Activated CD4-positive, alpha-beta memory T cell treated with anti-CD3 and anti-CD28 coated beads, Interleukin-2, amount 10 ng/mL, durations not matched to agents 7 days and 5 days (primary cell): ENCODE measurements at regions not wholly inside any gene's neighbourhood (a gene's known extent, or its start where the extent isn't known, plus 50 kb on each side); places are given as distances from the start of the nearest gene placed in this dataset.
"Not testable (repeated sequence)": the region's sequence is repeated elsewhere in the genome, so short reads cannot be mapped to it uniquely, and the experiment has no call there.

Experiments
- CTCF ChIA-PET: fragments of 350-600 bp; sonication (Branson Sonifier 250); formaldehyde crosslinking; loops from one replicate; lab custom pipeline; 2021; ENCODE audit warnings: antibody characterized with exemption, inconsistent platforms; lab: Charles Lee
- POLR2A ChIA-PET: fragments of 350-600 bp; sonication (Branson Sonifier 250); formaldehyde crosslinking; loops from one replicate; lab custom pipeline; 2021; ENCODE audit warnings: antibody characterized with exemption; lab: Charles Lee
- DNase-seq: peaks from one replicate; pipeline ENCODE4 v3.0.0-alpha.2; 2020
- H3K27ac Mint-ChIP-seq: one replicate; pipeline ENCODE4 v1.8.0; 2021; ENCODE audit warnings: mild to moderate bottlenecking, mixed read lengths
- H3K27me3 Mint-ChIP-seq: one replicate; pipeline ENCODE4 v1.8.0; 2021; ENCODE audit warnings: mixed read lengths
- H3K36me3 Mint-ChIP-seq: one replicate; pipeline ENCODE4 v1.8.0; 2021; ENCODE audit warnings: low read depth, mixed read lengths
- H3K4me1 Mint-ChIP-seq: one replicate; pipeline ENCODE4 v1.8.0; 2021; ENCODE audit warnings: mixed read lengths
- H3K4me3 Mint-ChIP-seq: one replicate; pipeline ENCODE4 v1.8.0; 2021; ENCODE audit warnings: mild to moderate bottlenecking, mixed read lengths
- H3K9me3 Mint-ChIP-seq: one replicate; pipeline ENCODE4 v1.8.0; 2021; ENCODE audit warnings: mixed read lengths

GRCh38 chrX:19261026-19261425, 82.7 kb upstream of the PDHA1 start:
- H3K9me3 Mint-ChIP-seq, DNase-seq: not testable (repeated sequence)

GRCh38 chrX:19270727-19271126, 73.0 kb upstream of the PDHA1 start:
- no peaks in the 10 kb centered on the region for H3K27me3 Mint-ChIP-seq
- ChIA-PET CTCF (no interaction called here), POLR2A (no interaction called here)
- H3K9me3 Mint-ChIP-seq, result no peaks in the 10 kb centered on the region
- no peak overlapping the region for H3K27ac Mint-ChIP-seq
- H3K36me3 Mint-ChIP-seq, result no peaks in the 10 kb centered on the region
- H3K4me3 Mint-ChIP-seq, result no peak overlapping the region
- H3K4me1 Mint-ChIP-seq, result no peaks in the 10 kb centered on the region
- DNase-seq, result no peak

More at GRCh38 chrX:19261026-19261425, 82.7 kb upstream of the PDHA1 start:
- H3K27ac Mint-ChIP-seq, CTCF ChIA-PET, POLR2A ChIA-PET, H3K36me3 Mint-ChIP-seq, H3K27me3 Mint-ChIP-seq, H3K4me3 Mint-ChIP-seq, H3K4me1 Mint-ChIP-seq: not testable (repeated sequence)

- DNase-seq, result no peak
- no peaks in the 10 kb centered on the region for H3K9me3 Mint-ChIP-seq
- CTCF ChIA-PET, result no interaction called here
- H3K4me1 Mint-ChIP-seq, result no peaks in the 10 kb centered on the region
- H3K36me3 Mint-ChIP-seq, result no peaks in the 10 kb centered on the region
- no peaks in the 10 kb centered on the region for H3K27me3 Mint-ChIP-seq
- H3K4me3 Mint-ChIP-seq, result no peak overlapping the region
- POLR2A ChIA-PET, result no interaction called here
- H3K27ac Mint-ChIP-seq, result no peak overlapping the region
These were observed 71.3 kb upstream of the PDHA1 start for GRCh38 chrX:19272452-19272851.

GRCh38 chrX:19280636-19281035, 63.1 kb upstream of the PDHA1 start:
- ChIA-PET POLR2A (no interaction called here), CTCF (no interaction called here)
- H3K27me3 Mint-ChIP-seq, result peaks cover 3% of the 10 kb centered on the region
- H3K9me3 Mint-ChIP-seq, result no peaks in the 10 kb centered on the region
- DNase-seq, result no peak
- H3K27ac Mint-ChIP-seq, result no peak overlapping the region
- H3K36me3 Mint-ChIP-seq, result no peaks in the 10 kb centered on the region
- no peak overlapping the region for H3K4me3 Mint-ChIP-seq
- no peaks in the 10 kb centered on the region for H3K4me1 Mint-ChIP-seq

- POLR2A ChIA-PET, result no interaction called here
- Mint-ChIP-seq H3K4me1 (no peaks in the 10 kb centered on the region), H3K9me3 (no peaks in the 10 kb centered on the region)
These were observed 62.5 kb upstream of the PDHA1 start for GRCh38 chrX:19281256-19281655.

GRCh38 chrX:19283597-19284339, 60.0 kb upstream of the PDHA1 start:
- Mint-ChIP-seq H3K36me3 (no peaks in the 10 kb centered on the region), H3K27ac (no peak overlapping the region), H3K27me3 (peaks cover 3% of the 10 kb centered on the region)

More at GRCh38 chrX:19281256-19281655, 62.5 kb upstream of the PDHA1 start:
- no peak overlapping the region for H3K27ac Mint-ChIP-seq
- CTCF ChIA-PET, result no interaction called here
- no peaks in the 10 kb centered on the region for H3K36me3 Mint-ChIP-seq
- peaks cover 3% of the 10 kb centered on the region for H3K27me3 Mint-ChIP-seq
- H3K4me3 Mint-ChIP-seq, result no peak overlapping the region
- DNase-seq, result no peak

GRCh38 chrX:19285857-19286256, 57.9 kb upstream of the PDHA1 start:
- Mint-ChIP-seq H3K4me3 (no peak overlapping the region), H3K27me3 (peaks cover 6% of the 10 kb centered on the region), H3K36me3 (no peaks in the 10 kb centered on the region), H3K9me3 (no peaks in the 10 kb centered on the region), H3K4me1 (no peaks in the 10 kb centered on the region), H3K27ac (no peak overlapping the region)
- DNase-seq, result no peak
- ChIA-PET POLR2A (no interaction called here), CTCF (no interaction called here)

More at GRCh38 chrX:19283597-19284339, 60.0 kb upstream of the PDHA1 start:
- ChIA-PET POLR2A (no interaction called here), CTCF (no interaction called here)
- DNase-seq, result no peak
- no peaks in the 10 kb centered on the region for H3K9me3 Mint-ChIP-seq
- H3K4me1 Mint-ChIP-seq, result no peaks in the 10 kb centered on the region
- no peak overlapping the region for H3K4me3 Mint-ChIP-seq

GRCh38 chrX:19291086-19291485, 52.6 kb upstream of the PDHA1 start:
- Mint-ChIP-seq H3K9me3 (no peaks in the 10 kb centered on the region), H3K27ac (no peak overlapping the region), H3K27me3 (peaks cover 5% of the 10 kb centered on the region), H3K36me3 (no peaks in the 10 kb centered on the region), H3K4me3 (no peak overlapping the region), H3K4me1 (no peaks in the 10 kb centered on the region)
- DNase-seq, result no peak
- ChIA-PET POLR2A (no interaction called here), CTCF (no interaction called here)

- H3K9me3 Mint-ChIP-seq, result no peaks in the 10 kb centered on the region
- H3K4me3 Mint-ChIP-seq, result no peak overlapping the region
- CTCF ChIA-PET, result no interaction called here
- H3K27ac Mint-ChIP-seq, result no peak overlapping the region
- POLR2A ChIA-PET, result no interaction called here
- no peaks in the 10 kb centered on the region for H3K4me1 Mint-ChIP-seq
- H3K36me3 Mint-ChIP-seq, result no peaks in the 10 kb centered on the region
- peaks cover 5% of the 10 kb centered on the region for H3K27me3 Mint-ChIP-seq
- DNase-seq, result no peak
These were observed 50.0 kb upstream of the PDHA1 start for GRCh38 chrX:19293606-19294325.
